NCI-H1417 treated with DMSO at 0.1 percent for 48 hours (cell line): ENCODE measurements at regions not wholly inside any gene's neighbourhood (a gene's known extent, or its start where the extent isn't known, plus 50 kb on each side); places are given as distances from the start of the nearest gene placed in this dataset.
"Not testable (repeated sequence)": the region's sequence is repeated elsewhere in the genome, so short reads cannot be mapped to it uniquely, and the experiment has no call there.

Source experiments
- DNase-seq: peaks from one replicate; lab custom pipeline; 2025; lab: John Stamatoyannopoulos, UW

GRCh38 chr10:28354511-28354910 lies 51.6 kb upstream of the MPP7 start:
- no peak for DNase-seq

DNA sequence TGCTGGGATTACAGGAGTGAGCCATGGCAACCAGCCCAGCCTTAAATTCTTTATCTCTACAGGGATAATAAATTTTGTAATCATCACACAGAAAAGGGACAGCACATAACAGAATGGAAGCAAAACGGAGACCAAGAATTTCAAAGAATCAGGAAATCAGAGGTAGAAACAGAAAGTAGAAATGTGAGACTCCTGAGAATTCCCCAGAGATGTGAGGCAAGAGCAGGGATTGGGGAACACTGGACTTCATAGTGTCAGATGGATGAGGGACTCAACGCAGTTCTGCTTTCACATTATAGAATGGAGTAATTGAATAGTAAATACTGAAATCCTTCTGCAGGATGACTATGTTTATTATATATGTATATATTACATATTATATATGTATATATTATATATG lies 52.5 kb upstream of the MPP7 start:
- no peak for DNase-seq

GRCh38 chr10:28359334-28359733 lies 56.5 kb upstream of the MPP7 start:
- DNase-seq, result no peak

GRCh38 chr10:28360175-28360574 lies 57.3 kb upstream of the MPP7 start:
- DNase-seq, result no peak

- no peak for DNase-seq
Measured at GRCh38 chr10:28363376-28363775, 60.5 kb upstream of the MPP7 start.

- DNase-seq, result no peak
Measured at GRCh38 chr10:28365840-28366239, 63.0 kb upstream of the MPP7 start.

DNA sequence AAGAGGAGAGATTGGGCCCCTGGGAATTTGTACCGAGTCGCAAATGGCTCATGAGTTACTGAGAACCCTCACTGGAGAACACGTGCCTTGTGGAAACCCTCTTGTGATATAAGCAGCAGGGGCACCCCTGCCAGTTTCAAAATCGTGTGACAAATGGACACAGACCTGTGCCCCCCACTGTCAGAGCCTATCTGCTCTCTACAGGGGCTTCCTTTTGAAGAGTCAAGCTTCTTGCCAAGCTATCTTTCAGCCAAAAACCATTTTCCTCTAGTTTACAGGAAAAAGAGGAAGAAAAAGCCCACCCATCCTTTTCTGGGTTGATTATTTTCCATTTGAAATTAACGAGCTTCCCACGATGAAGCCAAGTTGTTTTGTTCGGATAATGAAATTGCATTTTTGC lies 64.1 kb upstream of the MPP7 start:
- no peak for DNase-seq

GRCh38 chr10:28367413-28367812 lies 64.5 kb upstream of the MPP7 start:
- DNase-seq, result no peak

DNA sequence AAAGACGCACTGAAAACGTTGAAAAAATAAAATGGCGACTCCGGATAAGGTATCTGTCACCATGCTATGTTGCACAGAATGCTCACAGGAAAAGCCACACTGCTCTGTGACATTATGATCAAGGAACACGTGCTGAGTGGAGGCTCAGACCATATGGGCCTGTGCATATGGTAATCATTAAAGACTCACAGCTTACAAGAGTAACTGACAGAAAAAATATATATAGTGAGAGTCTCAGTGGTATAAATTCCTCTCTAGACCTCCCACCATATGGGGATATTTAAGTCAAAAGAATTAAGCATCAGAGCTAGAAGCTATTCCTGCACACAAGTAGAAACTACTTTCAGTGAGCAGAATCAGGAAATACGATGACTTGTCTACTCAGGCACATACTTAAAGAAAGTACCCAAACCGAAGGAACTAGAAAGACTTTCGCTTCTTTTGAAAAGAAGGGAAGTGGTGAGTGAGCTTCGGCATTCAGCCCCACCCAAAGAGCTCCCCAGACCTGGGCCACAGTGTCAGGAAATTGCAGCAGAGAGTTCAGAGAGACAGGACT lies 65.1 kb upstream of the MPP7 start:
- no peak for DNase-seq

DNA sequence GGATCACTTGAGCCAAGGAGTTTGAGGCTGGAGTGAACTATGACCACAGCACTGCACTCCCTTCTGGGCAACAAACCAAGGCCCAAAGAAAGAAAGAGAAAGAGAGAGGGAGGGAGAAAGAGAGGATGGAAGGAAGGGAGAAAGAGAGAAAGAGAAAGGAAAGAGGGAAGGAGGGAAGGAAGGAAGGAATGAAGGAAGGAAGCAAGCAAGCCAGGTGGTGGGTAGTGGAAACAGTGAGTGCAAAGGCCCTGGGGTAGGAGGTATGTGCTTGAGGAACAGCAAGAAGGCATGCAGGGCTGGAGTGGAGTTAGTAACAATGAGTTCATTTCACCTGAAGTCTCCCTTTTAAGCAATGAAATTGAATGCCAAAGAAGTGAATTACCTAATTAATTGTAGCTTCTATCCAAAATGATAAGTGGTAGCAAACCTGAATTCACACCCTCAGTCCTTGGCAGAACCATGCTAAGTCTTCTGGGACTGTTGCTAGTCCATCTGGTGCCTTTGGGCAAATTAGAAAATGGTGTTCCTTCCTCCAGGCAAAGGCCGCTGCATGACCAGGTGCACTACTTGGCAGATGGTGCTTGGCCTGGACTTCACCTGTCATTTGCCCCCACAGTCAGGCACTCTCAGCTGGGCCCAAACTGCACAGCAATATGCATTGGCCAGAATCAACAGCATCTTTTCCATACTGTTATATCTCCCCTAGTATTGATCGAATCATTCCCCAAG lies 67.4 kb upstream of the MPP7 start:
- DNase-seq, result no peak

GRCh38 chr10:28371638-28372037 lies 68.8 kb upstream of the MPP7 start:
- DNase-seq, result not testable (repeated sequence)

DNA sequence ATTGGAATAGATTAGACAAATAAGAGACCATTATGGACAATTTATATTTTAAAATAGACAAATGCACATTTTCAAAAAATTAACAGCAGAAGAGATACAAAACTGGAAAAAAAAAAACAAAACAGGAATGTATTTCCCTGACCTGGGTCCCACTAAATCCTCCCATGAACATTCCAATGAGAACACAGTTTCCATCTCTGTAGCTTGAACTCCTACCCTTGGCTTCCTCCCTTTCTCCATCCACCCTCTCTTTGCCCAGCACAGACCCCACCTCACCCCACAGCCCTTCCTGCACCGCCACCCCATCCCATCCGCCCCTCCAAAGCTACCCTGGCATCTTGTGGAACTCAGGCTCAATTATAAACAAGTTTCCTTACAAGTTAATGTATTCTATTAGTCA lies 71.2 kb upstream of the MPP7 start:
- no peak for DNase-seq

DNA sequence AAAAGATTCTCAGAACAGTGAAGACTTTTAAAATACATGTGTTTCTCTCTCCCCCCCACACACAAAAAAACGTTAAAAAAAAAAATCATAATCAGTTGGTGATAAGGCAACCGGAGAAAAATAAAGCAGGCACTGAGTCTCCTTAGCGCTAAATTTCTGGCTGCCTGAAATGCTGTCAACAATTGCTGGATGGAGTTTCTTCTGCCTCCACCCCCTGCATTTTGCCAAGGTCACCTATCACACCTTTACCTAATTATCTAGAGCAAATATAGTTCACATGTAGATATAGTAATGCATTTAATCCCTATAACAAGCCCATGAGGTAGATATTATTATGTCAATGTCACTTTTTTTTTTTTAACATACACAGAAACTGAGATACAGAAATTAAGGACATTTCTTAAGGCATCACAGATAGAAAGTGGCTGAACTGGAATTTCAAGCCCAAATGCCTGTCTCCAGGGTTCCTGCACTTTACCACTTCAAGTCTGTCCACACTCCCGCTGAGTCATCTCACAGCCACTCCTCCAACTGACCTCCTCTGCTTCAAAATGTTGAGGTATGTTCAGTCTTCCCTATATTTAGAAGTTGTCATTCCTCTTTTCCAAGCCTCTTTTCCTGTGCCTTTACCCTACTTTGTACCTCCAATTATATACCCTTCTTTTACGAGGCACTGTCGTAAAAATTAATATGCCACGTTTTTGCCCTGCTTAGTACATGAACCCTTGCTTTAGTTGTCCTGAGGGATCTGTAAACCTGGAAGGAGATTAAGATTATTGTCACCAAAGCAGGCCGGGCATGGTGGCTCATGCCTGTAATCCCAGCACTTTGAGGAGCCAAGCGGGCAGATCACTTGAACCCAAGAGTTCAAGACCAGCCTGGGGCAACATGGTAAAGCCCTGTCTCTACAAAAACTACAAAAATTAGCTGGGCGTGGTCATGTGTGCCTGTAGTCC lies 72.8 kb upstream of the MPP7 start:
- DNase-seq, result no peak

GRCh38 chr10:28378986-28379585 lies 76.2 kb upstream of the MPP7 start:
- no peak for DNase-seq

- no peak for DNase-seq
Measured at GRCh38 chr10:28381466-28381865, 78.6 kb upstream of the MPP7 start.

DNA sequence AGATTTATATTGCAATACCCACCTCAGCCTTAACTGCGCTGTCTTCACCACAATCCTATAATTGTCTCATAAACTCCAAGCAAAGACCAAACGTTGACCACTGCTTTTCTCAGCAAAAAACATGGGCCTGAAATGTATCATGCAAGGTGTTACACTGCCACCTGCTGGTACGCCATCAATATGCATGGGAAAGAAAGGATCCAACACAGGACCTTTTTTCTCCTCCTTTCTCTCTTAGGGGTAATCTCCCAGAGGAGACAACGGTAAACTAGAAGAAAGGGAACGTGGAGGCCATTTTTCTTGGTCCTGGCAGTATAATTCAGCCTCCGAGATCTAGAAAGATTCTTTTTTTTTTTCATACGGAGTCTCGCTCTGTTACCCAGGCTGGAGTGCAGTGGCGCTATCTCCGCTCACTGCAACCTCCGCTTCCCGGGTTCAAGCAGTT lies 79.1 kb upstream of the MPP7 start:
- DNase-seq, result peak; percentile 39

- DNase-seq, result no peak
Measured at GRCh38 chr10:28382525-28383269, 79.8 kb upstream of the MPP7 start.

GRCh38 chr10:28384557-28384956 lies 81.7 kb upstream of the MPP7 start:
- DNase-seq, result no peak

- no peak for DNase-seq
Measured at GRCh38 chr10:28385748-28386502, 83.1 kb upstream of the MPP7 start.

GRCh38 chr10:28386503-28386868 lies 83.6 kb upstream of the MPP7 start:
- DNase-seq, result no peak

GRCh38 chr10:28387140-28387539 lies 84.3 kb upstream of the MPP7 start:
- no peak for DNase-seq
